ENCODE measurements at regions not wholly inside any gene's neighbourhood (a gene's known extent, or its start where the extent isn't known, plus 50 kb on each side); places are given as distances from the start of the nearest gene placed in this dataset.
"Not testable (repeated sequence)": the region's sequence is repeated elsewhere in the genome, so short reads cannot be mapped to it uniquely, and the experiment has no call there.

- DNase-seq (ENCODE audit: low read depth) = no peak
Measured at GRCh38 chr7:125462615-125463014, 533.0 kb upstream of the POT1 start.

- DNase-seq (ENCODE audit: low read depth) = no peak
Measured at GRCh38 chr7:125459038-125459437, 529.4 kb upstream of the POT1 start.

GRCh38 chr7:125450749-125451148 lies 521.1 kb upstream of the POT1 start:
- no peak for DNase-seq (ENCODE audit: low read depth)

- DNase-seq (ENCODE audit: low read depth) = no peak
Measured at GRCh38 chr7:125445836-125446235, 516.2 kb upstream of the POT1 start.

- no peak for DNase-seq (ENCODE audit: low read depth)
Measured at GRCh38 chr7:125444864-125445263, 515.2 kb upstream of the POT1 start.

GRCh38 chr7:125436220-125436619 lies 506.6 kb upstream of the POT1 start:
- no peak for DNase-seq (ENCODE audit: low read depth)

- DNase-seq (ENCODE audit: low read depth) = no peak
Measured at GRCh38 chr7:125431349-125431748, 501.7 kb upstream of the POT1 start.

- DNase-seq (ENCODE audit: low read depth) = no peak
Measured at GRCh38 chr7:125430013-125430412, 500.4 kb upstream of the POT1 start.

- no peak for DNase-seq (ENCODE audit: low read depth)
Measured at GRCh38 chr7:125427676-125428075, 498.1 kb upstream of the POT1 start.

GRCh38 chr7:125425506-125425905 lies 495.9 kb upstream of the POT1 start:
- no peak for DNase-seq (ENCODE audit: low read depth)

- DNase-seq (ENCODE audit: low read depth) = no peak
Measured at GRCh38 chr7:125424721-125425120, 495.1 kb upstream of the POT1 start.

GRCh38 chr7:125423458-125424155 lies 494.0 kb upstream of the POT1 start:
- DNase-seq (ENCODE audit: low read depth) = peak; percentile 46

- not testable (repeated sequence) for DNase-seq (ENCODE audit: low read depth)
Measured at GRCh38 chr7:125421407-125421806, 491.8 kb upstream of the POT1 start.

GRCh38 chr7:125412890-125413665 lies 483.5 kb upstream of the POT1 start:
- DNase-seq (ENCODE audit: low read depth) = no peak

- DNase-seq (ENCODE audit: low read depth) = no peak
Measured at GRCh38 chr7:125409921-125410320, 480.3 kb upstream of the POT1 start.

GRCh38 chr7:125406111-125406510 lies 476.5 kb upstream of the POT1 start:
- DNase-seq (ENCODE audit: low read depth) = no peak

GRCh38 chr7:125399408-125399807 lies 469.8 kb upstream of the POT1 start:
- no peak for DNase-seq (ENCODE audit: low read depth)

GRCh38 chr7:125396466-125397151 lies 467.0 kb upstream of the POT1 start:
- DNase-seq (ENCODE audit: low read depth) = no peak

- no peak for DNase-seq (ENCODE audit: low read depth)
Measured at GRCh38 chr7:125391921-125392320, 462.3 kb upstream of the POT1 start.

- DNase-seq (ENCODE audit: low read depth) = no peak
Measured at GRCh38 chr7:125390981-125391380, 461.4 kb upstream of the POT1 start.

- DNase-seq (ENCODE audit: low read depth) = no peak
Measured at GRCh38 chr7:125386211-125386610, 456.6 kb upstream of the POT1 start.

- no peak for DNase-seq (ENCODE audit: low read depth)
Measured at GRCh38 chr7:125383324-125383723, 453.7 kb upstream of the POT1 start.

- DNase-seq (ENCODE audit: low read depth) = no peak
Measured at GRCh38 chr7:125382401-125382800, 452.8 kb upstream of the POT1 start.
